ENCODE measurements at regions not wholly inside any gene's neighbourhood (a gene's known extent, or its start where the extent isn't known, plus 50 kb on each side); places are given as distances from the start of the nearest gene placed in this dataset.

- H3K9me3 Mint-ChIP-seq, result peaks cover 0 to 3% (median 0%) of the 10 kb centered on the region in 11 donors
- Histone ChIP-seq H3K9me3 (ENCODE audit: control insufficient read depth in 2 of 3, low read length in 3 of 3) (no peaks in the 10 kb centered on the region), H3K36me3 (ENCODE audit: control insufficient read depth in 2 of 3, insufficient read depth in 3 of 3, low read length in 3 of 3) (no peaks in the 10 kb centered on the region), H3K27ac (ENCODE audit: low read depth, low read length) (no peak overlapping the region), H3K4me3 (ENCODE audit: low read length) (no peak overlapping the region), H3K27me3 (ENCODE audit: control insufficient read depth in 2 of 2, insufficient read depth in 2 of 2, low read length in 2 of 2) (no peaks in the 10 kb centered on the region), H3K4me1 (ENCODE audit: control insufficient read depth in 2 of 2, insufficient read depth in 2 of 2, low read length in 2 of 2) (no peaks in the 10 kb centered on the region)
- intact Hi-C loops (cut with micrococcal nuclease), result no loop called here
- no peak for ATAC-seq
- H3K36me3 Mint-ChIP-seq, result no peaks in the 10 kb centered on the region
- POLR2A ChIA-PET, result no interaction called here
- peaks cover 0 to 3% (median 0%) of the 10 kb centered on the region in 5 donors for H3K27me3 Mint-ChIP-seq
- no peak for DNase-seq
- CTCF ChIA-PET, result interaction anchor here (0.7 kb wide), 1 partner anchor 86 kb away, joined by 4 read pairs; no protein-coding TSS in a partner anchor
- no peak overlapping the region for H3K4me3 Mint-ChIP-seq
- no peaks in the 10 kb centered on the region for H3K4me1 Mint-ChIP-seq
- no peak overlapping the region for H3K27ac Mint-ChIP-seq
Measured at GRCh38 chr11:127552446-127552845, 551.9 kb upstream of the KIRREL3 start.

DNA sequence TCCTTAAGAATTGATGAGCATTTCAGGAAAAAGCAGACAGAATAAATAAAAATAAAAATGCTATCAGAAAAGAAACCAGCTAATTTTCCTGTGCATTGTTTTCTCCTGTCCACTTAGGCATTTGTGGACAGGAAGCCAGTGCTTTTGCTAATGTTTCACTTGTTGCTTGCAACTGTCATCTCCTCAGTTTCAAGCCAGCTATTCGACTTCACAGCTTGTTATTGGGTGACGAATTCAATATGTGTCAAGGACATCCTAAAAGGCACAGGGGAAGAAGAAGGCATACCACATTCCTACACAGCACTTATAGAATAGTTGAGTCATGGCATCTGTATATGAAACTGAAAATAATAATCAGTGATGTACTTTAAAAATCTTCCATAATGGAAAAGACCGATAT is 530.6 kb upstream of the KIRREL3 start:
- Histone ChIP-seq H3K36me3 (ENCODE audit: control insufficient read depth in 2 of 3, insufficient read depth in 3 of 3, low read length in 3 of 3) (no peaks in the 10 kb centered on the region), H3K9me3 (ENCODE audit: control insufficient read depth in 2 of 3, low read length in 3 of 3) (no peaks in the 10 kb centered on the region), H3K27ac (ENCODE audit: low read depth, low read length) (no peak overlapping the region), H3K27me3 (ENCODE audit: control insufficient read depth in 2 of 2, insufficient read depth in 2 of 2, low read length in 2 of 2) (no peaks in the 10 kb centered on the region), H3K4me3 (ENCODE audit: low read length) (no peak overlapping the region), H3K4me1 (ENCODE audit: control insufficient read depth in 2 of 2, insufficient read depth in 2 of 2, low read length in 2 of 2) (no peaks in the 10 kb centered on the region)
- CTCF ChIA-PET, result no interaction called here
- H3K4me3 Mint-ChIP-seq, result no peak overlapping the region
- ATAC-seq (no peak), DNase-seq (no peak)
- peaks cover 0 to 6% (median 0%) of the 10 kb centered on the region in 11 donors for H3K9me3 Mint-ChIP-seq
- no peaks in the 10 kb centered on the region for H3K4me1 Mint-ChIP-seq
- H3K27ac Mint-ChIP-seq, result no peak overlapping the region
- POLR2A ChIA-PET, result no interaction called here
- intact Hi-C loops (cut with micrococcal nuclease), result no loop called here
- peaks cover 0 to 6% (median 0%) of the 10 kb centered on the region in 5 donors for H3K27me3 Mint-ChIP-seq
- no peaks in the 10 kb centered on the region for H3K36me3 Mint-ChIP-seq

DNA sequence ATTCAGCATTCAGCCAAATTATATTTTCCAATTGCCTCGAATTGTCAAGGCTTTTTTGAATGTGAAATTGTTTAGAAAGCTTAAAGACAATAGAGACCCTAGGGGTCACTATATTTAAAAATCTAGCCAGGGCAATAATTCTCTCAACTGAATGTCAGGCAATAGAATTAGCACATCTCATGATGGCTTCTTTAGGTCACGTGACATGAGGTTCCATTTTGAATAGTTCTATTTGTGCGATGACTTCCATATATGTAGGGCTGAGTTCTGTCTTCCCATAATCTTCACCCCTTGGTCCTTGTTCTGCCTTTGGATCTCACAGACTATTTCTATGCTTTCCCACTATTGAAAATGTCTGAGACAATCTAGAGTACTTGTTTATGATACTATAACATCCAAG is 527.7 kb upstream of the KIRREL3 start:
- Mint-ChIP-seq H3K4me3 (no peak overlapping the region), H3K4me1 (no peaks in the 10 kb centered on the region), H3K27ac (no peak overlapping the region), H3K9me3 (peaks cover 0 to 6% (median 0%) of the 10 kb centered on the region in 11 donors), H3K27me3 (peaks cover 0 to 14% (median 5%) of the 10 kb centered on the region in 5 donors), H3K36me3 (no peaks in the 10 kb centered on the region)
- POLR2A ChIA-PET, result no interaction called here
- intact Hi-C loops (cut with micrococcal nuclease), result no loop called here
- no peak for DNase-seq
- no peaks in the 10 kb centered on the region for H3K27me3 ChIP-seq (ENCODE audit: control insufficient read depth in 2 of 2, insufficient read depth in 2 of 2, low read length in 2 of 2)
- no peaks in the 10 kb centered on the region for H3K9me3 ChIP-seq (ENCODE audit: control insufficient read depth in 2 of 3, low read length in 3 of 3)
- ATAC-seq, result no peak
- H3K4me3 ChIP-seq (ENCODE audit: low read length), result no peak overlapping the region
- no peaks in the 10 kb centered on the region for H3K4me1 ChIP-seq (ENCODE audit: control insufficient read depth in 2 of 2, insufficient read depth in 2 of 2, low read length in 2 of 2)
- H3K36me3 ChIP-seq (ENCODE audit: control insufficient read depth in 2 of 3, insufficient read depth in 3 of 3, low read length in 3 of 3), result no peaks in the 10 kb centered on the region
- CTCF ChIA-PET, result no interaction called here
- no peak overlapping the region for H3K27ac ChIP-seq (ENCODE audit: low read depth, low read length)

- no peaks in the 10 kb centered on the region for H3K36me3 ChIP-seq (ENCODE audit: control insufficient read depth in 2 of 3, insufficient read depth in 3 of 3, low read length in 3 of 3)
- peaks cover 0 to 5% (median 0%) of the 10 kb centered on the region in 11 donors for H3K9me3 Mint-ChIP-seq
- ATAC-seq (no peak), DNase-seq (no peak)
- H3K27ac ChIP-seq (ENCODE audit: low read depth, low read length), result no peak overlapping the region
- H3K27me3 Mint-ChIP-seq, result peaks cover 0 to 17% (median 5%) of the 10 kb centered on the region in 5 donors
- H3K4me3 ChIP-seq (ENCODE audit: low read length), result no peak overlapping the region
- no peaks in the 10 kb centered on the region for H3K36me3 Mint-ChIP-seq
- intact Hi-C loops (cut with micrococcal nuclease), result no loop called here
- POLR2A ChIA-PET, result no interaction called here
- CTCF ChIA-PET, result no interaction called here
- no peaks in the 10 kb centered on the region for H3K9me3 ChIP-seq (ENCODE audit: control insufficient read depth in 2 of 3, low read length in 3 of 3)
- H3K4me1 Mint-ChIP-seq, result no peaks in the 10 kb centered on the region
- no peaks in the 10 kb centered on the region for H3K4me1 ChIP-seq (ENCODE audit: control insufficient read depth in 2 of 2, insufficient read depth in 2 of 2, low read length in 2 of 2)
- H3K27ac Mint-ChIP-seq, result no peak overlapping the region
- H3K27me3 ChIP-seq (ENCODE audit: control insufficient read depth in 2 of 2, insufficient read depth in 2 of 2, low read length in 2 of 2), result no peaks in the 10 kb centered on the region
- H3K4me3 Mint-ChIP-seq, result no peak overlapping the region
Measured at GRCh38 chr11:127524618-127525017, 524.0 kb upstream of the KIRREL3 start.

- no peaks in the 10 kb centered on the region for H3K36me3 ChIP-seq (ENCODE audit: control insufficient read depth in 2 of 3, insufficient read depth in 3 of 3, low read length in 3 of 3)
- Mint-ChIP-seq H3K9me3 (peaks cover 0 to 19% (median 6%) of the 10 kb centered on the region in 11 donors), H3K4me3 (no peak overlapping the region), H3K27me3 (peaks cover 0 to 17% (median 5%) of the 10 kb centered on the region in 5 donors), H3K4me1 (no peaks in the 10 kb centered on the region), H3K36me3 (no peaks in the 10 kb centered on the region), H3K27ac (no peak overlapping the region)
- H3K4me1 ChIP-seq (ENCODE audit: control insufficient read depth in 2 of 2, insufficient read depth in 2 of 2, low read length in 2 of 2), result no peaks in the 10 kb centered on the region
- no peaks in the 10 kb centered on the region for H3K9me3 ChIP-seq (ENCODE audit: control insufficient read depth in 2 of 3, low read length in 3 of 3)
- no peak overlapping the region for H3K4me3 ChIP-seq (ENCODE audit: low read length)
- ATAC-seq (no peak), DNase-seq (no peak)
- intact Hi-C loops (cut with micrococcal nuclease), result no loop called here
- POLR2A ChIA-PET, result no interaction called here
- CTCF ChIA-PET, result no interaction called here
- H3K27ac ChIP-seq (ENCODE audit: low read depth, low read length), result no peak overlapping the region
- no peaks in the 10 kb centered on the region for H3K27me3 ChIP-seq (ENCODE audit: control insufficient read depth in 2 of 2, insufficient read depth in 2 of 2, low read length in 2 of 2)
Measured at GRCh38 chr11:127521413-127521812, 520.8 kb upstream of the KIRREL3 start.

- intact Hi-C loops (cut with micrococcal nuclease), result no loop called here
- H3K36me3 Mint-ChIP-seq, result no peaks in the 10 kb centered on the region
- ChIA-PET CTCF (no interaction called here), POLR2A (no interaction called here)
- no peaks in the 10 kb centered on the region for H3K4me1 Mint-ChIP-seq
- no peaks in the 10 kb centered on the region for H3K4me1 ChIP-seq (ENCODE audit: control insufficient read depth in 2 of 2, insufficient read depth in 2 of 2, low read length in 2 of 2)
- peaks cover 0 to 6% (median 0%) of the 10 kb centered on the region in 5 donors for H3K27me3 Mint-ChIP-seq
- no peaks in the 10 kb centered on the region for H3K36me3 ChIP-seq (ENCODE audit: control insufficient read depth in 2 of 3, insufficient read depth in 3 of 3, low read length in 3 of 3)
- H3K27me3 ChIP-seq (ENCODE audit: control insufficient read depth in 2 of 2, insufficient read depth in 2 of 2, low read length in 2 of 2), result no peaks in the 10 kb centered on the region
- no peak overlapping the region for H3K27ac ChIP-seq (ENCODE audit: low read depth, low read length)
- H3K27ac Mint-ChIP-seq, result no peak overlapping the region
- H3K9me3 Mint-ChIP-seq, result peaks cover 0 to 10% (median 1%) of the 10 kb centered on the region in 11 donors
- no peak for ATAC-seq
- H3K9me3 ChIP-seq (ENCODE audit: control insufficient read depth in 2 of 3, low read length in 3 of 3), result no peaks in the 10 kb centered on the region
- H3K4me3 ChIP-seq (ENCODE audit: low read length), result no peak overlapping the region
- DNase-seq, result no peak
- H3K4me3 Mint-ChIP-seq, result no peak overlapping the region
Measured at GRCh38 chr11:127507851-127508250, 507.3 kb upstream of the KIRREL3 start.

GRCh38 chr11:127506647-127507046 is 506.1 kb upstream of the KIRREL3 start:
- intact Hi-C loops (cut with micrococcal nuclease), result no loop called here
- H3K9me3 Mint-ChIP-seq, result peaks cover 0 to 6% (median 1%) of the 10 kb centered on the region in 11 donors
- H3K27ac ChIP-seq (ENCODE audit: low read depth, low read length), result no peak overlapping the region
- H3K4me3 ChIP-seq (ENCODE audit: low read length), result no peak overlapping the region
- POLR2A ChIA-PET, result no interaction called here
- H3K4me1 ChIP-seq (ENCODE audit: control insufficient read depth in 2 of 2, insufficient read depth in 2 of 2, low read length in 2 of 2), result no peaks in the 10 kb centered on the region
- no peaks in the 10 kb centered on the region for H3K36me3 Mint-ChIP-seq
- no peaks in the 10 kb centered on the region for H3K36me3 ChIP-seq (ENCODE audit: control insufficient read depth in 2 of 3, insufficient read depth in 3 of 3, low read length in 3 of 3)
- H3K27me3 Mint-ChIP-seq, result peaks cover 0 to 6% (median 0%) of the 10 kb centered on the region in 5 donors
- H3K4me1 Mint-ChIP-seq, result no peaks in the 10 kb centered on the region
- ATAC-seq, result no peak
- H3K9me3 ChIP-seq (ENCODE audit: control insufficient read depth in 2 of 3, low read length in 3 of 3), result no peaks in the 10 kb centered on the region
- DNase-seq, result no peak
- CTCF ChIA-PET, result no interaction called here
- no peaks in the 10 kb centered on the region for H3K27me3 ChIP-seq (ENCODE audit: control insufficient read depth in 2 of 2, insufficient read depth in 2 of 2, low read length in 2 of 2)
- H3K27ac Mint-ChIP-seq, result no peak overlapping the region
- no peak overlapping the region for H3K4me3 Mint-ChIP-seq

All from naive thymus-derived CD4-positive, alpha-beta T cell (primary cell).